Fibroblast of gingiva (primary cell): ENCODE measurements at regions not wholly inside any gene's neighbourhood (a gene's known extent, or its start where the extent isn't known, plus 50 kb on each side); places are given as distances from the start of the nearest gene placed in this dataset.

Experiments used
- DNase-seq: peaks from one replicate; pipeline ENCODE4 v3.0.0-alpha.2; 2011; ENCODE audit warnings: low read depth

GRCh38 chr4:22949161-22949855, 256.6 kb downstream of the GBA3 start:
- DNase-seq: no peak

GRCh38 chr4:22947851-22948250, 255.1 kb downstream of the GBA3 start:
- no peak for DNase-seq

GRCh38 chr4:22942920-22943559, 250.3 kb downstream of the GBA3 start:
- DNase-seq: no peak

GRCh38 chr4:22941688-22942375, 249.1 kb downstream of the GBA3 start:
- no peak for DNase-seq

GRCh38 chr4:22932326-22932725, 239.6 kb downstream of the GBA3 start:
- DNase-seq: no peak

- no peak for DNase-seq
These were observed 229.7 kb downstream of the GBA3 start for GRCh38 chr4:22922426-22922825.

- no peak for DNase-seq
These were observed 229.2 kb downstream of the GBA3 start for GRCh38 chr4:22921936-22922335.

GRCh38 chr4:22911285-22911684, 218.5 kb downstream of the GBA3 start:
- DNase-seq: no peak

- no peak for DNase-seq
These were observed 217.5 kb downstream of the GBA3 start for GRCh38 chr4:22910200-22910599.

GRCh38 chr4:22906045-22906444, 213.3 kb downstream of the GBA3 start:
- DNase-seq: no peak

- no peak for DNase-seq
These were observed 211.2 kb downstream of the GBA3 start for GRCh38 chr4:22903913-22904312.

- no peak for DNase-seq
These were observed 208.9 kb downstream of the GBA3 start for GRCh38 chr4:22901631-22902030.

- DNase-seq: no peak
These were observed 208.1 kb downstream of the GBA3 start for GRCh38 chr4:22900876-22901275.

GRCh38 chr4:22897520-22898108, 204.9 kb downstream of the GBA3 start:
- peak; percentile 1 for DNase-seq

- DNase-seq: no peak
These were observed 202.7 kb downstream of the GBA3 start for GRCh38 chr4:22895482-22895881.

GRCh38 chr4:22884157-22884556, 191.4 kb downstream of the GBA3 start:
- DNase-seq: no peak

- no peak for DNase-seq
These were observed 188.7 kb downstream of the GBA3 start for GRCh38 chr4:22881411-22881810.

GRCh38 chr4:22877486-22878052, 184.8 kb downstream of the GBA3 start:
- DNase-seq: no peak

GRCh38 chr4:22876270-22876669, 183.5 kb downstream of the GBA3 start:
- no peak for DNase-seq

GRCh38 chr4:22875587-22876257, 183.0 kb downstream of the GBA3 start:
- DNase-seq: no peak

- DNase-seq: no peak
These were observed 181.7 kb downstream of the GBA3 start for GRCh38 chr4:22874334-22874912.

- DNase-seq: no peak
These were observed 181.2 kb downstream of the GBA3 start for GRCh38 chr4:22873899-22874298.
